ENCODE measurements at regions not wholly inside any gene's neighbourhood (a gene's known extent, or its start where the extent isn't known, plus 50 kb on each side); places are given as distances from the start of the nearest gene placed in this dataset.
"Not testable (repeated sequence)": the region's sequence is repeated elsewhere in the genome, so short reads cannot be mapped to it uniquely, and the experiment has no call there.

GRCh38 chr5:103774721-103775120 lies 212.1 kb upstream of the NUDT12 start:
- DNase-seq, result no peak

GRCh38 chr5:103772248-103772647 lies 209.7 kb upstream of the NUDT12 start:
- no peak for DNase-seq

- DNase-seq, result no peak
Measured at GRCh38 chr5:103764403-103764802, 201.8 kb upstream of the NUDT12 start.

GRCh38 chr5:103758996-103759395 lies 196.4 kb upstream of the NUDT12 start:
- DNase-seq, result no peak

- no peak for DNase-seq
Measured at GRCh38 chr5:103755974-103756373, 193.4 kb upstream of the NUDT12 start.

- no peak for DNase-seq
Measured at GRCh38 chr5:103745353-103746065, 182.9 kb upstream of the NUDT12 start.

GRCh38 chr5:103744159-103744558 lies 181.6 kb upstream of the NUDT12 start:
- peak; percentile 48 for DNase-seq

GRCh38 chr5:103743421-103743820 lies 180.8 kb upstream of the NUDT12 start:
- no peak for DNase-seq

- DNase-seq, result no peak
Measured at GRCh38 chr5:103741984-103742383, 179.4 kb upstream of the NUDT12 start.

GRCh38 chr5:103736343-103736742 lies 173.8 kb upstream of the NUDT12 start:
- DNase-seq, result not testable (repeated sequence)

- no peak for DNase-seq
Measured at GRCh38 chr5:103724271-103724670, 161.7 kb upstream of the NUDT12 start.

- no peak for DNase-seq
Measured at GRCh38 chr5:103721183-103721582, 158.6 kb upstream of the NUDT12 start.

GRCh38 chr5:103718108-103718507 lies 155.5 kb upstream of the NUDT12 start:
- DNase-seq, result no peak

- no peak for DNase-seq
Measured at GRCh38 chr5:103708601-103709000, 146.0 kb upstream of the NUDT12 start.

GRCh38 chr5:103706939-103707682 lies 144.5 kb upstream of the NUDT12 start:
- peak; percentile 0 for DNase-seq

- DNase-seq, result no peak
Measured at GRCh38 chr5:103703617-103704016, 141.0 kb upstream of the NUDT12 start.

GRCh38 chr5:103693517-103693916 lies 130.9 kb upstream of the NUDT12 start:
- no peak for DNase-seq

GRCh38 chr5:103690676-103691075 lies 128.1 kb upstream of the NUDT12 start:
- DNase-seq, result no peak

- DNase-seq, result no peak
Measured at GRCh38 chr5:103679873-103680272, 117.3 kb upstream of the NUDT12 start.

GRCh38 chr5:103676198-103676597 lies 113.6 kb upstream of the NUDT12 start:
- peak; percentile 57 for DNase-seq

- peak; percentile 18 for DNase-seq
Measured at GRCh38 chr5:103674739-103675138, 112.2 kb upstream of the NUDT12 start.

- no peak for DNase-seq
Measured at GRCh38 chr5:103674251-103674650, 111.7 kb upstream of the NUDT12 start.

GRCh38 chr5:103669615-103670014 lies 107.0 kb upstream of the NUDT12 start:
- DNase-seq, result no peak

- DNase-seq, result no peak
Measured at GRCh38 chr5:103668281-103668680, 105.7 kb upstream of the NUDT12 start.
